GM21447 (cell line): ENCODE measurements at regions not wholly inside any gene's neighbourhood (a gene's known extent, or its start where the extent isn't known, plus 50 kb on each side); places are given as distances from the start of the nearest gene placed in this dataset.

Experiments used
- ATAC-seq: cut with Tn5 transposase; IDR thresholded peaks from one replicate; pipeline ENCODE4 v1.9.1; 2021; ENCODE audit not compliant: unreplicated experiment

DNA sequence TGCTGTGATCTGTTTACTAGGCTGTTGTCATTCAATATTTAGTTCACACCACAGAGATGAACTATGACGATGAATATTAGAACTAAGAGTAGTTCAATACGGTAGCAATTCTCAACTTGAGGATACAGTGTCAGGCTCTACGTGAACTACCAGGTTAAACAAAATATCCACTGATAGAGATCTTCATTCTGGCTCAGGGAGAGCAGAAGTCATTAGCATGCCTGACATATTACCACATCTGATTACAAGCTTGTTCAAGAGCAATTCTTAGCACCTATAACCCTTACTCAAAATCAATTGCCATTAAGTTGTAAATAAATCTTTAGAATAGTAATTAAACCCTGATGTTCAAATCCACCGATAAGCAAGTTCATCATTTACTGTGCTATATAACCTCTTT lies 207.2 kb downstream of the CHRM3 start:
- no peak for ATAC-seq

DNA sequence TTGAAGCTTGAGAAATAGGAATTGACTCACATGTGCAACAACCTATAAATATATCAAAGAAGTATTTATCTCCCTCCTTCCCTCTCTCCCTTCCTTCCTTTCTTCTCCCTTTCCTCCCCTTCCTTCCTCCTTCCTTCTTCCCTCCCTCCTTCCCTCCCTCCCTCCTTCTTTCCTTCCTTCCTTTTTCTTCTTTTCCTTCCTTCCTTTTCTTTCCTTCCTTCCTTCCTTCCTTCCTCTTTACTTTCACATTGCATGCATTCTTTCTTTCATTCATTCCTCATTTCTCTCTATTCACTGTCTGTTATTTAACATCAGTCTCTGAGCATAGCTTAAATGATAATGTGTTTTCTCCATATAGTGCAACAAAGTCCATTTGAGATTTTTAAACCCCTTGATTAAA lies 214.2 kb downstream of the CHRM3 start:
- ATAC-seq = no peak

DNA sequence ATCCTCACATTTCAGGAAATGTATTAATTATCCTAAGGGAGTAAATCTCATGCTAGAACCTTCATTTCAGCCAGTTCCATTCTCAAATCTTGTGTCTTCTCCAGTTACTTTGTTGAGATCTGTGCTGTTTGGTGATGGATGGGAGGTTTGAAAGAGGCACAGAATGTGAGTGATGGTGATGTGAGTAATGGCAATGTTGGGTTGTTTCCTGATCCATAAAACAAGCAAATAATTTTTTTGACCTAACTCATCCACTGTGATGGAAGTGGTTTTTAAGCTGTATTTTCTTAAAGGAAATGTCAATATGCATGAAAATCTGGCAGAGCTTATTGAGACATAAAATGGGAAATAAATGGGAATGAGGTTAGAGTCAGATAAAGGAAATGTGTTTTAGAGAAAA lies 214.7 kb downstream of the CHRM3 start:
- ATAC-seq = no peak

DNA sequence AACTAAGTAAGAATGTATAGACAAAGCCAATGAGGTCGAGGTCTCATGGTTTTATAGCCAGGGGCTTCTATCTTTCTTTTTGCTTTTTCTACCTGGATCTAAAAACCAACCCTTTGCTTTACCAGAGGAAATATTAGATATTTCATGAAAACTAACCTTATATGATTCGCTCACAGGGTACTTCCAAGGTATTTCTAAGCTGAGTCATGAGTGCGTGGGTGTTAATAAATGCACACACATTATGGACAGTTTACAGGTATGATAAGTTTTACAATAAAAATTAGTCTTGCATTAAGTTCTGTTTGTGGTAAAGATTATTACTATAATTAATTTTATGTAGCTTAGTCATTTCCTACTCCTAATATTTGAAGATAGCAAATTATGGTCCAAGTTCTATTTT lies 217.2 kb downstream of the CHRM3 start:
- no peak for ATAC-seq

DNA sequence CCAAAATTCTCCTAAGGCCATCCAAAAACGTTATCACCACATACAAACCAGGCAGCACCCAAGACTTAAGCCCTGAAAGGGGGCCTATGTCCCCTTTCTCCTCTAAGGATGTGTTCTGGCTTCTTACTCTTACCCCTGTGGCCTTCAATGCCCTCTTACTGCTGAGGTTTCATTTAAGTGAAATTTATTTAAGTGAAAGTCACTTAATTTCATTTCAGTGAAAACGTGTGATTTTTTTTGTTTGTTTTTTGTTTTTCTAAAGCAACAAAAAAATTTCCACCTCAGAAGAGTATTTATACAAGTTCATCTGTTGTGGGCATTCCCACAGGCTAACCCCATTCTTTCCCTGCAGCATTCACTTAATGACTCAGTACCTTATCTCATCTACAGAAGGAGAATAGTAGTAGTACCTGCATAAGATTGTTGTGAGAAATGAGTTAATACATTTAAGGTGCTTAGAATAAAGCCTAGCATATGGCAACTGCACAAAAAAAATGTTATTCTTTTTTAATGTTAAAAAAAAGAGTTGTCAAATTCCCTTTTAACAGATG lies 220.6 kb downstream of the CHRM3 start:
- ATAC-seq = no peak

DNA sequence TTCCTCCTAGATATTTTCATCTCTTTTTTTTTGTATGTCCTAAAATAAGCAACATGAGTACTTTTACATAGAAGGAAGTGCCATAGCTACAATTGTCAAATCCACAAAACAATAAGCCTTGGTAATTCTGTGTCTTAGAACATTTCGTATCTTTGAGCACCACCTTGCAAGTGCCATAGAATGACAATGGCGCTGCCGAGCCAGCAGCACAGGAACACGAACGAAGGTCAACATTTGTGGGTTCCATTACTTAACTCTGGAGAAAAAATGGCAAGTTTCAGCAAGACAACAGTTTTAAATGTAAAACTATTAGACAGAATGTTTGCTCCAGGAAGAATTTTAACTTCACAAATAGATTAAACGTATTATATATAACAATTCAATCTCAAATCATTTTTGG lies 222.1 kb downstream of the CHRM3 start:
- no peak for ATAC-seq

DNA sequence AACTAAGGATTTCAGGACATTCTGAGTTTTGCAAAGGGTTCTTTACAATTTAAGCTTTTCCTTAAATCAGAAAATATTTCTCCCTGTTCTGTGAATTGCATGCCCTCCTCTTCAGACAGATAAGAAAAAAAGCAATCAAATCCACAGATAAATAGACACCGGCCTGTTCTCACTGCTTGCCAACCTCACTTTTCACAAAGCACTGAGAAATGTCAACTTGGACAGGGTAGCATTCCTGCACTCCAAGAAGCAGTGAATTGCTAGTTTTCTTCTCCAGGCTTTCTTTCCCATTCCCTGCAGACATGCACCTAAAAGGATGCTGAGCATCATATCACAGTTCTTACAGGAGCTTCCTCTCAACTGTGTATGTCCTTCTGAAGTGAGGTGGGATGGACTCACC lies 226.0 kb downstream of the CHRM3 start:
- ATAC-seq = no peak

DNA sequence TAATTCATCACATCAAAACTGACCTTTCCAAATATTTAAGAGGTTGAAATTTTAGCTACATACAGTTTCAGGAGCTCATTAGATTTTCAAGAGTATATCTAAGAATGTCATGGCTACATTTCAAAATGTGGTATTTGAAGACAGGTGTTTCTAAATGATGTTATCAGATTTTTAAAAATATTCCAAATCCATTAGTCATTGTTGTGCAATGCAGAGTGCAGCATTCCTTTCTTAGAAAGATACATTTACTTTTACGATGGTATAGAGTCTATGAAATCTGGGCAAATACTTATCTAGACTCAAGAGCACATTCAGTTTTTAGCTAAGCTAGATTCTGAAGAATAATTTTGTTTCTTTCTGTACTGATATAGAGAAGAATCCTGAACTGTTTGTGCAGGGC lies 230.3 kb downstream of the CHRM3 start:
- no peak for ATAC-seq

DNA sequence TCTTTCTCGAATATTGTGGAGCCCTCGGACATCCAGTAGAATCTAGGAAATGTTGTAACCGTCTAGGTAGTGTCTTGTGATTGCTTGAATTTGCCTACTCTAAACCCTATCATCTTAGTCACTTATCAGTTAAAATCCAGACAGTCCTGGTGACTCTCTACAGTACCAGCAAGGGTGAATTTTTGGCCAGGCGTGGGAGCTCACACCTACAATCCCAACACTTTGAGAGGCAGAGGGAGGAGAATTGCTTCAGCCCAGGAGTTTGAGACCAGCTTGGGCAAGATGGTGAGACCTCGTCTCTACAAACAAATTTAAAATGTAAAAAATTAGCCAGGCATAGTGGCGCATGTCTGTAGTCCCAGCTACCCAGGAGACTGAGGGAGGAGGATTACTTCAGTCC lies 230.9 kb downstream of the CHRM3 start:
- ATAC-seq = no peak

DNA sequence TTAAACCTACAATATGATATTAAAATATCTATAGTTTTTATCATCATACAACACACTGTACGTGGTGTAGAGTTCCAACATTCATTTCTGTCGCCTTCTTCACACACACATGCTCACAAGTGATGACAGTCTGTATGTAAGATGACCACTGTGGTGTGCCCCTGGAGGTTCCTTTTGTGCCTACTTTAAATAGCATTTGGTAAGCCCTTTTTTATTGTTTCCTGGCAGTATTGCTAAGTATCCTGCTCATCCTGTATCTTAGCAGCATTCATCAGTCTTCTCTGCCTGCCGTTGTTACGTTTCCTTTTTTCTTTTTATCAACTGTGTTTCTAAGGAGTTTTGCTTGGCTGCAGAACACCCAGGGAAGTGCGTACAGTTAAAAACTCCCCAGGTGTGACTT lies 231.4 kb downstream of the CHRM3 start:
- no peak for ATAC-seq

DNA sequence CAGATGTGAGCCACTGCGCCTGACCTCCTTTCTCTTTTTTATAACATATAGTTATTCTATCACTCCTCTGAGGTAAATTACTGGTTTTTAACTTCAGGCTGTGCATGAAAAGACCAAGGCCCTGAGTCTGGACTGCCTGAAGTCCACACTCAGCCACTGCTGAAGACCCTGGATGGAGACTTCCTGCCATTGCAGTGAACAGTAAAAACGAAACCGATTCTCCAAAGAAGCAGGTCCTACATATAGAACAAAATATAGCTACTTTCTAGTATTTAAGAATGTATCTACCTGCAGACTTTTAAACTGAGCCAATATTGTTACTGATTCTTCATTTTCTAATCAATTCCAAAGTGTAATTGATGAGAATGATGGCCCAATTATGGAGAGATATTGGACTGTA lies 232.8 kb downstream of the CHRM3 start:
- ATAC-seq = no peak

DNA sequence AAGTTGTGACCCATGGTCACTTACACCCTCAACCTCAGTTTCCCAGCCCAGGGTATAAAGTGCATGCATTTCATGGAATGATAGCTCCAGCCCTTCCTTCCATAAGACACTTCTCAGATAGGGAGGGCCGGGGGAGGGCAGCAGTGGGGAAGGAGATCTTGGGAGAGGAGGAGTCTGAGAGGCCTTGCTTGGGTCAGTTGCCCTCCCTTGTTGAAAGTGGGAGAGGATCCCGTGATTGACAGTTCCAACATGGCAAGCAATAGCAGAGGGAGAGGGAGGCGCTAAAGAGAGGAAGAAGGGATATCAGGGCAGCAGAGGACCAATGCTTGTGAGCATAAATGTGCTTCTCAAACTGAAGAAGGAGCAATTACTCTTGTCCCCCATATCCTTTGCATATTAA lies 244.4 kb downstream of the CHRM3 start:
- no peak for ATAC-seq

DNA sequence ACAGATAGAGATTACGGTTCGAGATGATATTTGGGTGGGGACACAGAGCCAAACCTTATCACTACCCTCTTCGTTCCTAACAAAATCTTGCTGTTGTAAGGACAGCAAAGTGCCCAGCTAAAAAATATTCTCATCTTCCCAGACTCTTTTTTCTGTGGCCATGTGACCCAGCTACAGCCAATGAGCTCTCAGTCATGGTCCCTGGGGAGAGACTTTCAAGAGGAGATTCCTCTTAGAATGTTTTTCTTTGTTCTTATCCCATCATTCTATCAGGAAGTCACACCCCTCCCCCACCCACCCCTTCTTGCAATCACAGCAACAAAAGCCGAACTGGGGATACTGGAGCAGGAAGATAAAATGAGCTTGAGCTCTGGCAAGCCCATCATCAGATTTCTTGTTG lies 247.1 kb downstream of the CHRM3 start:
- ATAC-seq = no peak

DNA sequence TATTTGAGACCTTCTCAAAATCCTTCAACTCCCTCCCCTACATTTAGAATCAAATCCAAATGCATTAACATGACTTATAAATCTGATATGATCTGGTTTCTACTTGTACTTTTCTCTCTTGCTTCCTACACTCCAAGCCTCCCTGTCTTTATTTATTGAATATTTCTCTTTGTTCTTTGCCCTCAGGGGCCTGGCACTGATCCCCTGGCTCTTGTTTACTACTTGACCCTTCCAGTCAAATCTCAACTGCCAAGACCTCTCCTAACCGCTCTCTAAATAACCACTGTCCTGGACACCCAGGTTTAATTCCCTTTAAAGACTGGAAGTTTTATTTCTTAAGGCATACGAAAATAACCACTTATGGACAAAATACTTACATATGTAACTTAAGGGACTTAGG lies 248.9 kb downstream of the CHRM3 start:
- no peak for ATAC-seq

DNA sequence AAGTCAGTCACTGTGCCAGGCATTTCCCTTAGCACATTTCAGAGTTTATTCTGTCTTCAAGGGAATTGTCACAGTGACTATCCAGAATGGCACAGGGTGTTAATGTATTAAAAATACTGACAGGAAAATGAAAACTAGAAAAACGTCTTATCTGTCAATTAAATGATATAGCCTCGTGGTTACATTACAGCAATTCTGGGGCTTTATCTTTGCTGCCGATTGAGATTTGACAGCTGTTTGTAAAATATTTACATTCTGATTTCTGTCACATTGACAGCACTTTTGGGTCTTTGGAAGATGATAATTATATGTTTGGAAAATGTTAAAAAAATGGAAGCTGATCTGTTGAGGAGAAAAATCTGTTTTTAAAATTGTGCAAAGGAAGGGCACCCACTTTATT lies 250.0 kb downstream of the CHRM3 start:
- no peak for ATAC-seq

DNA sequence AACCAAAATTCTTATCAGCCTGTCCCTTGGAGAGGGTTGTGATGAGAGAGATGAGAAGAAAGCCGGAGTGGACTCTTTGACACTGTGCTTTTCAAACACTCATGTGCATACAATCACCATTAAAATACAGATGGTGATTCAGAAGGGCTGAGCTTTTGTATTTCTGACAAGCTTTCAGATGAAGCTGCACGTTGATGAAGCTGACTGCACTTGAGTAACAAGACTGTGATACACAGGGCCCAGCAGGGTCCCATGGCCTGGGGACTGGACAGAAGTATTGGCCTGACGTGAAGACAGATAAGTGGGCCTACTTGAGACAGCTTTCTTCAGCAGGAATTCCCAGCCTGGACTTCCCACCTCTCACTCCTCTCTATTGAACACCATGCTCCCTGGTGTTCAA lies 258.2 kb downstream of the CHRM3 start:
- no peak for ATAC-seq

DNA sequence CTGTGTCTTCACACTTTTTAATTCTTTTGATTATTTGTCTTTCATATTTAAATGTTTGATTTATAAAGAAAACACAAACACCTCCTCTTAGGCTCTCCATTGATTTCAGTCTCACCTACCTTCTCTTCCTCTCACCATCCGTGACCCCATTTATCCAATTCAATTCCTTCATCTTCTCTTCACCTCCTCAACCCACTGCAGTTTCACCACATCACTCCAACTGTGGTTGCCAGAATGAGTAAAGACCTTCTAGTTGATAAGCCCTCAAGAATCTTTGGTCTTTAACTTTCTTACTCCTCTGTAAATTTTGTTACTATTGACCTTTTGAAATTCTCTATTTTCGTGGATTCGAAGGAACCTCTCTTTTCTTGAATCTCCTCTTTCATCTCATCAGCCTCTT lies 260.7 kb downstream of the CHRM3 start:
- ATAC-seq = no peak

DNA sequence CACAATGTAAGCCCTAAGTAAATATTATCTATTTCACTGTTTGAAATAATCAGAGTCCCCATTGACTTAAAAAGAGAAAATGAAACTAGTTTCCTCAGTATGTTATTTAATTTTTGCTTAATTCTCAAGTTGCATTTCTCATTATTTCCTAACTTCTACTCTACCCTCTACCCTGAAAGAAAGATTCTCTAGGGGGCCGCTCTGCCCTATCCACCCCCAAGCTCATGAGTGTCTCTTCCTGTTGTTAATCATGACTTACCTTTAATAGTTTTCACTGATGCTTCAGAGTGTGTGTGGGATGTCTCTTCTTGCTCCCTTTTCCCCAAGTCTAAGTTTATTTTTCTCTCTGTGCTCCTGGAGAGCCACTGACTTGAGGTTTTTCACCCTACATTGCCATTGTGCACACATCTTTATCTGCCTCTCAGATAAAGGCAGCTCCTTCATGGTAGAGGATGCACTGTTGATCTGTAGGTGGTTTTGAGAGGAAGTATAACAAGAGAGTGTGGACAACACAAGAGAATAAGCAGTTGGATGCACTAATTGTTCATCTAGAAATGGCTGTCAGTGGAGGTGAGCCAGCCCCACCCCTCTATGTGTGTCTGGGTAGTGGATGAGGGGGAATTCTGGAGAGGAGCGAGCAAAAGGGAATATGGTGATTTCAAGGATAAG lies 261.7 kb downstream of the CHRM3 start:
- ATAC-seq = no peak

DNA sequence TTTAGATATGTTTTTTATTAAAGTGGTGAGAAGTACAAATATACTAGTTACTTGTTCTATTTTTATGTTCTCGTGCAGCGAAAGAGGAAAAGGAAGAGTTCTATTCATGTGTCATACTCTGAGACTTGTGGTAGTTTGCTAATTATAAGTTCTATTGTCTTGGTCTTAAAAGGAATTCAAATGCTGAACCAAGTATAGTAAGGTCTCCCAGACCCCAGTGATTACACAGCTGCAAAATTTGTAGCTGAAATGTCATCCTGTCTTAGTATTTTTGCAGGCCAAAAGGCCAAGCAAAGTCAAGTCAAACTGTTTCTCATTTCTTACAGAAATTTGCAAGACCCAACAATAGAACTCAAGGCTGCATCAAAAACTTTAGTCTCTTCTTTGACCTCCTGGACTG lies 268.7 kb downstream of the CHRM3 start:
- ATAC-seq = no peak

DNA sequence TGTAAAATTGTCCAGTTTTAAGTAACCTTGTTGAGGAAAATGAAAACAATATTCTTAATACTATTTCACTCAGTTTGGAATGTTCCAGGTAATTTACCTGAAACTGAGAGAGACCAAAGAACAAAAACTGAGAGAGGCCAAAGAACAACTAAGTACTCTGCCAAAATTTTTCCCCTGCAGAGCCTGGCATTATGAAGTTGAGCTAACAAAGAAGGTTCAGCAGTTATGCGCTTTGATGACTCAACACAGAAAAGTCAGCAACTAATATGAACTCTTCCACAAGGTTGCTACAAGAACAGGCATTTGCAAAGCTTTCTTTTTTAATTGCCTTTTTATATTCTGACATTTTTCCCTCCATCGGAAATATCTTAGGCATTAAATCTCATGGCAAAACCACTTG lies 270.9 kb downstream of the CHRM3 start:
- ATAC-seq = no peak

DNA sequence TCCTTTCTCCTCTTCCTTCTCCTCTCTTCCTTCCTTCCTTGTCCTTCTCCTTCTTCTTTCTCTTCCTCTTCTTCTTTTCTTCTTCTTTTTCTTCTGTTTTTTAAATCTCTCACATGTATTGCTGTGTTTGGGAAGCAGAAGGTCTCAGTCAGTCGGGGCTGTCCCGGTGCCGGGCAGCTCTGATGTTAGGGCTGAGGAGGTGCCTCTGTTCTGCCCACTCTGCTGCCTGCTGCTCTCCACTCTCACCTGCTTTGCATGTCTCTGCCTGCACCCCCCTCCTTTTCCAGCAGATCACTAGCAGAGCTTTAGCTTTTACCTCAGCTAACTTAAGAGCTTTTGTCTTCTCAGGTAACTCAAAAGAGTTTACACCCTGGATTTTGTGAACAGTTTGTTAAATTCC lies 276.6 kb downstream of the CHRM3 start:
- no peak for ATAC-seq

DNA sequence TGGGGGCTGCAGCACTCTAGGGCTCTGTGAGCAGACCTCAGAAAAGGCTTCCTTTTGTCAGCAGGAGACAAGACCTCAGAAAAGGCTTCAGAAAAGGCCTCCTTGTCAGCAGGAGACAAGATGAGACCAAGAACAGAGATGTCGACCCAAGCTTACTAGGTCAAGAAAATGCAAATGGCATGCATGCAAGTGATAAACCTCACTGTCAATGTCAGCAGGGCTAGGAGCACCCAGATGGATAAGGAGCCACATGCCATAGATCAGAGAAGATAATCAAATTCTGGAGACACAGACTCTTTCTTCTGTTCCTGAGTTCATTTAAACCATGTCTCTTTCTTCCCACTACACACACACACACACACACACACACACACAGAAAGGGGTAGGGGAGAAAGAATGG lies 285.9 kb downstream of the CHRM3 start:
- no peak for ATAC-seq

DNA sequence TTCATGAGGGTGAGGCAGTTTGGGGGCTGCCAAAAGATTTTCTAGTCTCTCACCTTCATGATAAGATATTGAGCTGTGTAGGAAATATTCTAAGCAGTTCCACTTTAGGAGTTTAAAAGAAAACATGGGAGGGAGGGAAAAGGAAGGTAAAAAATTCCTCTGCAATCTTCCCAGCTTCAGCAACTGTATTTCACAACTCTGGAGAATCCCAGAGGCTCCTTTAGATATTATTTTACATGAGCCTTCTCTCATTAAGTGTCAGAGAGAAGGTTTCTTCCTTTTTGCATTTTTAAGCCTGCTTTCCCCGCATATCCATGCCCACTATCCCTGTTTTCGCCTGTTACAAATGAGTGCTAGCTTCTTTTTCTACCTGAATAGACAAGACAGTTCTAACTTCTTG lies 289.4 kb downstream of the CHRM3 start:
- ATAC-seq = no peak
